ENCODE measurements at regions not wholly inside any gene's neighbourhood (a gene's known extent, or its start where the extent isn't known, plus 50 kb on each side); places are given as distances from the start of the nearest gene placed in this dataset.

- no peak overlapping the region for H3K4me3 ChIP-seq
- H3K27ac ChIP-seq: no peak overlapping the region
- intact Hi-C loops (cut with DNase I): no loop called here
- H3K4me1 ChIP-seq: peaks cover 0 to 19% of the 10 kb centered on the region in 2 donors
- TF ChIP-seq CTCF (IDR thresholded peaks at IDR 0.05): no peak
- H3K27me3 ChIP-seq: no peaks in the 10 kb centered on the region
- H3K9me3 ChIP-seq: no peaks in the 10 kb centered on the region
- no peak for DNase-seq (ENCODE audit: low spot score in 2 of 2)
- H3K36me3 ChIP-seq: no peaks in the 10 kb centered on the region
Observed at GRCh38 chr5:90166816-90167215, 242.7 kb downstream of the CETN3 start.

- Histone ChIP-seq H3K27me3 (no peaks in the 10 kb centered on the region), H3K4me1 (no peaks in the 10 kb centered on the region), H3K27ac (no peak overlapping the region), H3K9me3 (no peaks in the 10 kb centered on the region), H3K4me3 (no peak overlapping the region), H3K36me3 (no peaks in the 10 kb centered on the region)
- intact Hi-C loops (cut with DNase I): no loop called here
- no peak for DNase-seq (ENCODE audit: low spot score in 2 of 2)
- no peak for TF ChIP-seq CTCF (IDR thresholded peaks at IDR 0.05)
Observed at GRCh38 chr5:90162324-90162723, 247.2 kb downstream of the CETN3 start.

GRCh38 chr5:90161414-90161813 lies 248.1 kb downstream of the CETN3 start:
- no peaks in the 10 kb centered on the region for H3K27me3 ChIP-seq
- TF ChIP-seq CTCF (IDR thresholded peaks at IDR 0.05): peak in 1 of 3 experiments; percentile 12
- no peaks in the 10 kb centered on the region for H3K36me3 ChIP-seq
- no peaks in the 10 kb centered on the region for H3K4me1 ChIP-seq
- intact Hi-C loops (cut with DNase I): no loop called here
- peak in 1 of 2 donors; percentile 11 for DNase-seq (ENCODE audit: low spot score in 2 of 2)
- no peaks in the 10 kb centered on the region for H3K9me3 ChIP-seq
- H3K27ac ChIP-seq: no peak overlapping the region
- H3K4me3 ChIP-seq: no peak overlapping the region

- DNase-seq (ENCODE audit: low spot score in 2 of 2): no peak
- no peaks in the 10 kb centered on the region for H3K36me3 ChIP-seq
- no peak for TF ChIP-seq CTCF (IDR thresholded peaks at IDR 0.05)
- H3K4me3 ChIP-seq: no peak overlapping the region
- intact Hi-C loops (cut with DNase I): no loop called here
- no peaks in the 10 kb centered on the region for H3K9me3 ChIP-seq
- H3K4me1 ChIP-seq: no peaks in the 10 kb centered on the region
- no peaks in the 10 kb centered on the region for H3K27me3 ChIP-seq
- no peak overlapping the region for H3K27ac ChIP-seq
Observed at GRCh38 chr5:90158131-90158530, 251.4 kb downstream of the CETN3 start.

- no peak for TF ChIP-seq CTCF (IDR thresholded peaks at IDR 0.05)
- peak overlapping the region; percentile 22 to 38 for H3K27ac ChIP-seq
- intact Hi-C loops (cut with DNase I): no loop called here
- no peak for DNase-seq (ENCODE audit: low spot score in 2 of 2)
- H3K27me3 ChIP-seq: no peaks in the 10 kb centered on the region
- no peaks in the 10 kb centered on the region for H3K36me3 ChIP-seq
- peaks cover 0 to 4% of the 10 kb centered on the region in 2 donors for H3K9me3 ChIP-seq
- H3K4me1 ChIP-seq: no peaks in the 10 kb centered on the region
- no peak overlapping the region for H3K4me3 ChIP-seq
Observed at GRCh38 chr5:90153031-90153430, 256.5 kb downstream of the CETN3 start.
